ENCODE measurements at regions not wholly inside any gene's neighbourhood (a gene's known extent, or its start where the extent isn't known, plus 50 kb on each side); places are given as distances from the start of the nearest gene placed in this dataset.

DNA sequence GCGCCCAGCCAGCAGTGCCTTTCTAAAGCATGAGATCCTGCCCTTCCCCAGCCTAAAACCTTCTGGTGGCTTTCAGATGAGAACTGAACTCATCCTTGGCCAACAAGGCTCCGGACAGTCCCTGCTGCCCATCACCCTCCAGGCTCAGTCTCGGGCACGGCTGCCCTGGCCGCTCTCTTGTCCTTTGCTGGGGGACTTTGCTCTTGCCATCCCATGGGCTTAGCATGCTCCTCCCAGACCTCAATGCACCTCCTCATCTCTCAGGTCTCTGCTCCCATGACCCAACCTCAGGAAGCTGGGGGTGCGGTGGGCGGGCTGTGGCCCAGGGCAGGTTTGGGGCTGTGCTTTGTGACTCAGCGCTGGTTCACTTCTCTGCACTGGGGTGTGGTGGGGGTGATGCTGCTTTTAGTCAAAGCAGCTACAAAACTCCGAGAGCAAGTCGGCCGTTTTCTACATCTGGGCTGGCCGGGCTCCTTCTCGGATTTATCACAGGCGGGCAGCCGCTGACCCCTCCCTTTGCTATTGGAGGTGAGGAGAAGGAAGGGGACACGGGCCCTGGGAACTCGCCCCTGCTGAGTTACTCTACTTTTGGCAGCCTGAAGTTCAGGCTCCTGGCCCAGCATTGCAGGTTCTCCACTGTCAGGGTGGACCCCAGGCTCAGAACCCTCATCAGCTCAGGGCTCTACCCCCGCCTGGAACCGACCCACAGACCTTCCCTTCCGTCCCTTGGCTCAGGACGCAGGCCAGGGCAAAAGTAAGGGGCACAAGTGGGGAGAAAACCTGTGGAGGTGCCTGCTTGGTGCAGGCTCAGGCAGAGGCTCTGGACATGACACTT is 90.6 kb upstream of the TAF1B start:
- Histone ChIP-seq H3K27me3 (ENCODE audit: insufficient read depth, low read length, poor library complexity, severe bottlenecking) (no peaks in the 10 kb centered on the region), H3K4me1 (ENCODE audit: insufficient read depth, low read length, poor library complexity, severe bottlenecking) (peaks cover 3% of the 10 kb centered on the region), H3K36me3 (ENCODE audit: insufficient read depth, low read length) (no peaks in the 10 kb centered on the region), H2AFZ (ENCODE audit: low read length) (no peak overlapping the region), H3K9me3 (ENCODE audit: insufficient read depth, low read depth, low read length) (no peaks in the 10 kb centered on the region), H3K9me2 (replicated peaks; ENCODE audit: low read depth, low read length) (no peaks in the 10 kb centered on the region), H3K4me2 (ENCODE audit: low read depth, low read length, poor library complexity, severe bottlenecking) (no peak overlapping the region), H3F3A (ENCODE audit: low read depth) (no peaks in the 10 kb centered on the region), H4K20me1 (ENCODE audit: insufficient read depth, low read length, poor library complexity, severe bottlenecking) (no peaks in the 10 kb centered on the region), H3K9ac (ENCODE audit: low read depth, low read length, poor library complexity, severe bottlenecking) (no peak overlapping the region), H3K79me2 (ENCODE audit: insufficient read depth, low read length) (no peaks in the 10 kb centered on the region), H3K4me3 (ENCODE audit: low read length, poor library complexity, severe bottlenecking) (no peak overlapping the region)
- TF ChIP-seq, protein P1, sequence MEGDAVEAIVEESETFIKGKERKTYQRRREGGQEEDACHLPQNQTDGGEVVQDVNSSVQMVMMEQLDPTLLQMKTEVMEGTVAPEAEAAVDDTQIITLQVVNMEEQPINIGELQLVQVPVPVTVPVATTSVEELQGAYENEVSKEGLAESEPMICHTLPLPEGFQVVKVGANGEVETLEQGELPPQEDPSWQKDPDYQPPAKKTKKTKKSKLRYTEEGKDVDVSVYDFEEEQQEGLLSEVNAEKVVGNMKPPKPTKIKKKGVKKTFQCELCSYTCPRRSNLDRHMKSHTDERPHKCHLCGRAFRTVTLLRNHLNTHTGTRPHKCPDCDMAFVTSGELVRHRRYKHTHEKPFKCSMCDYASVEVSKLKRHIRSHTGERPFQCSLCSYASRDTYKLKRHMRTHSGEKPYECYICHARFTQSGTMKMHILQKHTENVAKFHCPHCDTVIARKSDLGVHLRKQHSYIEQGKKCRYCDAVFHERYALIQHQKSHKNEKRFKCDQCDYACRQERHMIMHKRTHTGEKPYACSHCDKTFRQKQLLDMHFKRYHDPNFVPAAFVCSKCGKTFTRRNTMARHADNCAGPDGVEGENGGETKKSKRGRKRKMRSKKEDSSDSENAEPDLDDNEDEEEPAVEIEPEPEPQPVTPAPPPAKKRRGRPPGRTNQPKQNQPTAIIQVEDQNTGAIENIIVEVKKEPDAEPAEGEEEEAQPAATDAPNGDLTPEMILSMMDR (conservative IDR thresholded peaks at IDR 0.05; ENCODE audit: low read length): no peak
- no peak for TF ChIP-seq EZH2phosphoT487 (IDR thresholded peaks at IDR 0.05; ENCODE audit: borderline replicate concordance)

DNA sequence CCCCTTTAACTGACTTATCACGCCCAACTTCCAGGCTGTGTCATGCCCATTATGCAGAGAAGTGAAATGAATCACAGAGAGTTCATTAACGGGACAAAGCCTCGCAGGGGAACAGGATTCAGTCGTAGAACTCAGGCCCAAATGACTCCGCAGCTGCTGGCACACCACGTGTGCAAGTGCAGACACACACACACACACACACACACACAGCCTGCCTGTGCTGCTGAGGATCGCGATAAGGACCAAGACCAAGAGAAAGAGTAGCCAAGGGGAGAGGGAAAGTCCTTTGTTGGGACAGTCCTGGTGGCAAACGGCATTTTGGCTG is 90.0 kb upstream of the TAF1B start:
- H3K9me2 ChIP-seq (replicated peaks; ENCODE audit: low read depth, low read length): no peaks in the 10 kb centered on the region
- no peaks in the 10 kb centered on the region for H3K9me3 ChIP-seq (ENCODE audit: insufficient read depth, low read depth, low read length)
- H3K4me3 ChIP-seq (ENCODE audit: low read length, poor library complexity, severe bottlenecking): no peak overlapping the region
- H2AFZ ChIP-seq (ENCODE audit: low read length): no peak overlapping the region
- H3F3A ChIP-seq (ENCODE audit: low read depth): no peaks in the 10 kb centered on the region
- no peaks in the 10 kb centered on the region for H4K20me1 ChIP-seq (ENCODE audit: insufficient read depth, low read length, poor library complexity, severe bottlenecking)
- TF ChIP-seq, protein P1 (conservative IDR thresholded peaks at IDR 0.05; ENCODE audit: low read length): no peak
- TF ChIP-seq EZH2phosphoT487 (IDR thresholded peaks at IDR 0.05; ENCODE audit: borderline replicate concordance): no peak
- peaks cover 3% of the 10 kb centered on the region for H3K4me1 ChIP-seq (ENCODE audit: insufficient read depth, low read length, poor library complexity, severe bottlenecking)
- H3K9ac ChIP-seq (ENCODE audit: low read depth, low read length, poor library complexity, severe bottlenecking): no peak overlapping the region
- H3K36me3 ChIP-seq (ENCODE audit: insufficient read depth, low read length): no peaks in the 10 kb centered on the region
- no peaks in the 10 kb centered on the region for H3K27me3 ChIP-seq (ENCODE audit: insufficient read depth, low read length, poor library complexity, severe bottlenecking)
- no peak overlapping the region for H3K4me2 ChIP-seq (ENCODE audit: low read depth, low read length, poor library complexity, severe bottlenecking)
- H3K79me2 ChIP-seq (ENCODE audit: insufficient read depth, low read length): no peaks in the 10 kb centered on the region

- TF ChIP-seq, protein P1 (conservative IDR thresholded peaks at IDR 0.05; ENCODE audit: low read length): no peak
- TF ChIP-seq EZH2phosphoT487 (IDR thresholded peaks at IDR 0.05; ENCODE audit: borderline replicate concordance): no peak
- Histone ChIP-seq H2AFZ (ENCODE audit: low read length) (no peak overlapping the region), H3K4me1 (ENCODE audit: insufficient read depth, low read length, poor library complexity, severe bottlenecking) (peaks cover 3% of the 10 kb centered on the region), H4K20me1 (ENCODE audit: insufficient read depth, low read length, poor library complexity, severe bottlenecking) (no peaks in the 10 kb centered on the region), H3K9ac (ENCODE audit: low read depth, low read length, poor library complexity, severe bottlenecking) (no peak overlapping the region), H3K27me3 (ENCODE audit: insufficient read depth, low read length, poor library complexity, severe bottlenecking) (no peaks in the 10 kb centered on the region), H3K79me2 (ENCODE audit: insufficient read depth, low read length) (no peaks in the 10 kb centered on the region), H3K4me3 (ENCODE audit: low read length, poor library complexity, severe bottlenecking) (no peak overlapping the region), H3K9me3 (ENCODE audit: insufficient read depth, low read depth, low read length) (no peaks in the 10 kb centered on the region), H3F3A (ENCODE audit: low read depth) (no peaks in the 10 kb centered on the region), H3K36me3 (ENCODE audit: insufficient read depth, low read length) (no peaks in the 10 kb centered on the region), H3K9me2 (replicated peaks; ENCODE audit: low read depth, low read length) (no peaks in the 10 kb centered on the region), H3K4me2 (ENCODE audit: low read depth, low read length, poor library complexity, severe bottlenecking) (no peak overlapping the region)
These were observed 89.4 kb upstream of the TAF1B start for GRCh38 chr2:9753665-9754531.
